ENCODE measurements at regions not wholly inside any gene's neighbourhood (a gene's known extent, or its start where the extent isn't known, plus 50 kb on each side); places are given as distances from the start of the nearest gene placed in this dataset.

DNA sequence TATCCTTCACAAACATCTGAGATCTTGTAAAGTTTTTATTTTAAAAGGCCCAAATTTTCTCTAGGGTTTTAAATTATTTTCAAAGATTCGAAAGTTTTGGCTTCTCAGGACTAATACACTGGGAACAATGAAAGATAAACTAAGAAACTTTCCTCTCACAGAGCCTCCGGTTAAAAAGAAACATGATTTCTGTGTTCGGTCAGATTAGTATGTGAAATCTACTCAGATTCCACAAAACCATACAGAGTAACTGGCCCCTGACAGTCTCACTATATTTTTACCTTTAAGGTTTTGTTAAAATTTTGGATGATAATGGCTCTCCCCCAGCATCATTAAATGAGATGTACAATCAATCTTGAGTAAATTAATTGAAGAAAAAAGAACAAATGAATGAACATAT lies 471.0 kb downstream of the COL12A1 start:
- Histone ChIP-seq H3K4me3 (no peak overlapping the region), H2AFZ (ENCODE audit: low read depth, low read length) (no peak overlapping the region), H3K4me2 (ENCODE audit: insufficient read depth, low read length) (no peak overlapping the region), H3K27ac (ENCODE audit: extremely low read depth, low read depth, low read length) (no peak overlapping the region), H3K9ac (ENCODE audit: insufficient read depth in 1 of 2, low read depth in 2 of 2, low read length in 2 of 2) (no peak overlapping the region), H3K4me1 (replicated peaks in 1 of 2; ENCODE audit: control insufficient read depth in 2 of 2, insufficient read depth in 2 of 2, low read length in 2 of 2) (no peaks in the 10 kb centered on the region), H4K20me1 (replicated peaks; ENCODE audit: control insufficient read depth, insufficient read depth, low read length) (no peaks in the 10 kb centered on the region), H3K79me2 (ENCODE audit: control insufficient read depth, insufficient read depth, low read length) (no peaks in the 10 kb centered on the region), H3K27me3 (ENCODE audit: control insufficient read depth in 2 of 2, insufficient read depth in 2 of 2, low read length in 2 of 2) (no peaks in the 10 kb centered on the region), H3K36me3 (ENCODE audit: control insufficient read depth, insufficient read depth, low read length) (no peaks in the 10 kb centered on the region), H3K9me1 (ENCODE audit: control insufficient read depth, insufficient read depth, low read length) (no peaks in the 10 kb centered on the region), H3K9me3 (replicated peaks; ENCODE audit: control insufficient read depth, insufficient read depth, low read depth, low read length) (no peaks in the 10 kb centered on the region)
- WGBS (ENCODE audit: insufficient coverage, low coverage, missing lambda C conversion rate) = 0% methylated on average over 3 of the region's 3 CpGs
- intact Hi-C loops (cut with micrococcal nuclease) = no loop called here
- no TSS peak for BruUV-seq (replicated peaks)
- no peak for DNase-seq (ENCODE audit: extremely low read depth in 1 of 4, low spot score in 3 of 4)
- TF ChIP-seq HNRNPLL (IDR thresholded peaks at IDR 0.05; ENCODE audit: low read depth, low read length, poor library complexity, severe bottlenecking) = no peak
- TF ChIP-seq, protein P1, sequence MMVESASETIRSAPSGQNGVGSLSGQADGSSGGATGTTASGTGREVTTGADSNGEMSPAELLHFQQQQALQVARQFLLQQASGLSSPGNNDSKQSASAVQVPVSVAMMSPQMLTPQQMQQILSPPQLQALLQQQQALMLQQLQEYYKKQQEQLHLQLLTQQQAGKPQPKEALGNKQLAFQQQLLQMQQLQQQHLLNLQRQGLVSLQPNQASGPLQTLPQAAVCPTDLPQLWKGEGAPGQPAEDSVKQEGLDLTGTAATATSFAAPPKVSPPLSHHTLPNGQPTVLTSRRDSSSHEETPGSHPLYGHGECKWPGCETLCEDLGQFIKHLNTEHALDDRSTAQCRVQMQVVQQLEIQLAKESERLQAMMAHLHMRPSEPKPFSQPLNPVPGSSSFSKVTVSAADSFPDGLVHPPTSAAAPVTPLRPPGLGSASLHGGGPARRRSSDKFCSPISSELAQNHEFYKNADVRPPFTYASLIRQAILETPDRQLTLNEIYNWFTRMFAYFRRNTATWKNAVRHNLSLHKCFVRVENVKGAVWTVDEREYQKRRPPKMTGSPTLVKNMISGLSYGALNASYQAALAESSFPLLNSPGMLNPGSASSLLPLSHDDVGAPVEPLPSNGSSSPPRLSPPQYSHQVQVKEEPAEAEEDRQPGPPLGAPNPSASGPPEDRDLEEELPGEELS (CRISPR knock-in tag; IDR thresholded peaks at IDR 0.05; ENCODE audit: borderline replicate concordance) = no peak
- ATAC-seq = no peak
- FAIRE-seq = no peak
- CTCF ChIA-PET (ENCODE audit: low intra/inter-chr PET ratio) = no interaction called here
- in situ Hi-C loops (cut with MboI) = no loop called here
- POLR2A ChIA-PET = no interaction called here

DNA sequence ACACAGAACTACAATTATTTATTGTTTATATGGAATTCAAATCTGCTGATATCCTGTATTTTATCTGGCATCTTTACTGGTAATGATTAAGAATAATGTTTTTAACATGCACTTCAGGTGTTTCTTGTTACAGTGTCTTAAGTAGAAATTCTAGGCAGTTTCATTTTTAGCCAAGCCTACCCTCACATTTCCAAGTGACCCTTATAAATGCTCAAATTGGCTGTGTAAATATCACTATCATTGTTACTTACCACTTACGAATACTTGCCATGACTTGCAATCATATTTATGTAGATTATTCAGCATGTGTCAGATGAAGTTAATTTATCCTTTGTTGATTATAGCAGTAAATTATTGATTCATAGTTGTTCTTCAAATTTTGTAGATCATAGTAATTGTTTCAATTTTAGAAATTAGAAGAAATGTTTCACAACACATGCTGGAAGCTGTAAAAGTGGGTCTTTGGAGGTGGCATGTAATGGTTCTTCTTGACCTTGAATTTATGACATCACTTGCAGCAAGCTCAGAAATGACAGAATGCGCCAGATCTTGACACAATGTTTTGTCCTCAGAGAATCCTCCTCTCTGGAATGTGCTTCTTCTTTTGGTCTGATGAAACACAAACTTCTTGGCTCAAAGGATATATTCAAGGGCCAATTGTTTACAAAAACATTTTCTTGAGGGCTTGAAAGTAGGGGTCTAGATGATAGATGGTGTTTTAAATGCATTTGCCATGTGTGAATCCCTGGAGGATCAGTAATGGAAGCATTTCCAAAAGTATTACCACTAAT lies 471.8 kb downstream of the COL12A1 start:
- Histone ChIP-seq H3K4me1 (replicated peaks in 1 of 2; ENCODE audit: control insufficient read depth in 2 of 2, insufficient read depth in 2 of 2, low read length in 2 of 2) (no peaks in the 10 kb centered on the region), H3K36me3 (ENCODE audit: control insufficient read depth, insufficient read depth, low read length) (no peaks in the 10 kb centered on the region), H3K27ac (ENCODE audit: extremely low read depth, low read depth, low read length) (no peak overlapping the region), H3K27me3 (ENCODE audit: control insufficient read depth in 2 of 2, insufficient read depth in 2 of 2, low read length in 2 of 2) (no peaks in the 10 kb centered on the region), H2AFZ (ENCODE audit: low read depth, low read length) (no peak overlapping the region), H3K9ac (ENCODE audit: insufficient read depth in 1 of 2, low read depth in 2 of 2, low read length in 2 of 2) (no peak overlapping the region), H4K20me1 (replicated peaks; ENCODE audit: control insufficient read depth, insufficient read depth, low read length) (no peaks in the 10 kb centered on the region), H3K4me2 (ENCODE audit: insufficient read depth, low read length) (no peak overlapping the region), H3K9me1 (ENCODE audit: control insufficient read depth, insufficient read depth, low read length) (no peaks in the 10 kb centered on the region), H3K79me2 (ENCODE audit: control insufficient read depth, insufficient read depth, low read length) (no peaks in the 10 kb centered on the region), H3K4me3 (no peak overlapping the region), H3K9me3 (replicated peaks; ENCODE audit: control insufficient read depth, insufficient read depth, low read depth, low read length) (no peaks in the 10 kb centered on the region)
- BruUV-seq (replicated peaks) = no TSS peak
- no peak for FAIRE-seq
- no peak for DNase-seq (ENCODE audit: extremely low read depth in 1 of 4, low spot score in 3 of 4)
- ChIA-PET CTCF (ENCODE audit: low intra/inter-chr PET ratio) (no interaction called here), POLR2A (no interaction called here)
- no peak for ATAC-seq
- in situ Hi-C loops (cut with MboI) (no loop called here), intact Hi-C loops (cut with micrococcal nuclease) (no loop called here)
- WGBS (ENCODE audit: insufficient coverage, low coverage, missing lambda C conversion rate) = 7% methylated on average over 2 of the region's 2 CpGs
- no peak for TF ChIP-seq ZBTB8A (IDR thresholded peaks at IDR 0.05; ENCODE audit: partially characterized antibody)
- TF ChIP-seq ATF7 (IDR thresholded peaks at IDR 0.05) = no peak
- no peak for TF ChIP-seq NCOR1 (IDR thresholded peaks at IDR 0.05)
- TF ChIP-seq FOS (IDR thresholded peaks at IDR 0.05; ENCODE audit: extremely low read depth, insufficient read length) = no peak
- no peak for TF ChIP-seq CREB1 (IDR thresholded peaks at IDR 0.05)
- TF ChIP-seq CREB1 (CRISPR knock-in tag; IDR thresholded peaks at IDR 0.05) = no peak
- TF ChIP-seq, protein P2, sequence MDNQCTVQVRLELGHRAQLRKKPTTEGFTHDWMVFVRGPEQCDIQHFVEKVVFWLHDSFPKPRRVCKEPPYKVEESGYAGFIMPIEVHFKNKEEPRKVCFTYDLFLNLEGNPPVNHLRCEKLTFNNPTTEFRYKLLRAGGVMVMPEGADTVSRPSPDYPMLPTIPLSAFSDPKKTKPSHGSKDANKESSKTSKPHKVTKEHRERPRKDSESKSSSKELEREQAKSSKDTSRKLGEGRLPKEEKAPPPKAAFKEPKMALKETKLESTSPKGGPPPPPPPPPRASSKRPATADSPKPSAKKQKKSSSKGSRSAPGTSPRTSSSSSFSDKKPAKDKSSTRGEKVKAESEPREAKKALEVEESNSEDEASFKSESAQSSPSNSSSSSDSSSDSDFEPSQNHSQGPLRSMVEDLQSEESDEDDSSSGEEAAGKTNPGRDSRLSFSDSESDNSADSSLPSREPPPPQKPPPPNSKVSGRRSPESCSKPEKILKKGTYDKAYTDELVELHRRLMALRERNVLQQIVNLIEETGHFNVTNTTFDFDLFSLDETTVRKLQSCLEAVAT (IDR thresholded peaks at IDR 0.05) = no peak
- no peak for TF ChIP-seq RAD51 (IDR thresholded peaks at IDR 0.05; ENCODE audit: borderline replicate concordance, low read depth)
- no peak for TF ChIP-seq ZNF140 (CRISPR knock-in tag; IDR thresholded peaks at IDR 0.05)
- no peak for TF ChIP-seq DNMT1 (IDR thresholded peaks at IDR 0.05)
- TF ChIP-seq CBX2 (IDR thresholded peaks at IDR 0.05; ENCODE audit: insufficient read depth, low read length, poor library complexity, severe bottlenecking) = no peak

Data from K562 (cell line).